Spinal cord (tissue), 9 donors: ENCODE measurements at regions not wholly inside any gene's neighbourhood (a gene's known extent, or its start where the extent isn't known, plus 50 kb on each side); places are given as distances from the start of the nearest gene placed in this dataset.

Experiments used
- DNase-seq, 6 donors: peaks; one replicate each; pipeline versions ENCODE4 v3.0.0 to v3.0.0-alpha.2; 2013 to 2015; ENCODE audit warnings: low spot score in 6 of 6, low read depth in 4 of 6
- H3K27ac ChIP-seq: one replicate; pipeline ENCODE4 v1.5.1; 2013; ENCODE audit warnings: low read depth, low read length, control low read depth
- H3K27me3 ChIP-seq: one replicate; pipeline ENCODE4 v1.6.1; 2013; ENCODE audit warnings: low read length; ENCODE audit not compliant: control insufficient read depth, insufficient read depth
- H3K36me3 ChIP-seq: one replicate; pipeline ENCODE4 v1.6.1; 2013; ENCODE audit warnings: low read length; ENCODE audit not compliant: control insufficient read depth, insufficient read depth
- H3K4me1 ChIP-seq: one replicate; pipeline ENCODE4 v1.6.1; 2013; ENCODE audit warnings: low read length; ENCODE audit not compliant: control insufficient read depth, insufficient read depth
- H3K4me3 ChIP-seq: one replicate; pipeline ENCODE4 v1.5.1; 2013; ENCODE audit warnings: low read depth, low read length, control low read depth
- H3K9me3 ChIP-seq: one replicate; pipeline ENCODE4 v1.6.1; 2013; ENCODE audit warnings: low read length; ENCODE audit not compliant: control insufficient read depth, insufficient read depth
- WGBS: methylation state at CpG from one replicate; pipeline ENCODE4 v1.1.5; 2013; ENCODE audit warnings: missing lambda C conversion rate; ENCODE audit not compliant: insufficient coverage; 5-methylcytosine and 5-hydroxymethylcytosine counted together
- donor health status: healthy.

DNA sequence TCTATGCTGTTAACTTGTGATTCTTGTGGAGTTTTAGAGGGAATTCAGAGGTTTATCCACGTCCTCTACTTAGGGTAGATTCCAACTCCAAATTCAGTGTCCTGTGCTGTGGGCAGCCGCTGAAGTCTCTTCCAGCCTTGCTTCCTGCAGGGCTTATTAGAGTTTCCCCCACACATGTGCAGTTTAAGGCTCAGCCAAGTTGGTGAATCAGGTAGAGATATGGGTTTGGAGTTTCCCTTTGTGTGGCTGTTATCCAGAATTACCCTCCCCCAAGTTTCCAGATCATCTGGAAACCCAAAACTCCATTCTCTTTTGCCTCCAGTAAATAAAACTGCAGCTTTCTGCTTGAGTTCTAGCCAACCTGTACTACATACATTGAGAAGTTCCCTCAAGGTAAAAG lies 853.7 kb downstream of the GALC start:
- no peaks in the 10 kb centered on the region for H3K9me3 ChIP-seq
- H3K27ac ChIP-seq, result no peak overlapping the region
- H3K4me1 ChIP-seq, result no peaks in the 10 kb centered on the region
- DNase-seq, result no peak
- no CpG with 5 or more reads among the region's 2 CpGs for WGBS
- no peaks in the 10 kb centered on the region for H3K27me3 ChIP-seq
- H3K4me3 ChIP-seq, result no peak overlapping the region
- H3K36me3 ChIP-seq, result no peaks in the 10 kb centered on the region

- peak in 1 of 6 donors; percentile 9 for DNase-seq
- H3K27ac ChIP-seq, result no peak overlapping the region
- WGBS, result 89% methylated on average over 1 of the region's 4 CpGs
Observed at GRCh38 chr14:87133073-87133801, 859.7 kb downstream of the GALC start.

GRCh38 chr14:87131879-87132278 lies 861.1 kb downstream of the GALC start:
- no peak overlapping the region for H3K4me3 ChIP-seq
- H3K36me3 ChIP-seq, result no peaks in the 10 kb centered on the region
- no peaks in the 10 kb centered on the region for H3K27me3 ChIP-seq
- DNase-seq, result peak in 3 of 6 donors; percentile 4 to 39 (median 25)
- WGBS, result 21% methylated on average over 2 of the region's 5 CpGs
- H3K4me1 ChIP-seq, result no peaks in the 10 kb centered on the region
- H3K9me3 ChIP-seq, result no peaks in the 10 kb centered on the region
- H3K27ac ChIP-seq, result no peak overlapping the region

More at GRCh38 chr14:87133073-87133801, 859.7 kb downstream of the GALC start:
- no peak overlapping the region for H3K4me3 ChIP-seq
- no peaks in the 10 kb centered on the region for H3K9me3 ChIP-seq
- no peaks in the 10 kb centered on the region for H3K36me3 ChIP-seq
- no peaks in the 10 kb centered on the region for H3K27me3 ChIP-seq
- H3K4me1 ChIP-seq, result no peaks in the 10 kb centered on the region

DNA sequence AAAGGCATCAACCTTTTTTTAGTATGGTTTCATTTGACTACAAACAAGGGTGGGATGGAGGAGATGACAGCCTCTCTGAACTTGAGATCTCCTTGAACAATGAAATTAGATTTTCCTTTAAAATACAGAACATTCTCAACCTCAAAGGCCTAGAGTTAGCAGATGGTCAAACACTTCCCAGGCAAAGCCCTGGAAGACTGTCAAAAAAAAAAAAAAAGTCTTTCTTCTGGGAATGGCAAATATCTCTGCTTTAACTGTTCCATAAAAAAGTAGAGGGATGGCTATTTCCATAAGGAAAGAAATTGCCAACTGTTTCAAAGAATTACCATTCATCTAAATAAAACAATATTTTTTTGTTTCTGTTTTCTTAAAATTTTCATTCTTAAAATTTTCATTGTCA lies 870.8 kb downstream of the GALC start:
- H3K4me3 ChIP-seq, result no peak overlapping the region
- no peaks in the 10 kb centered on the region for H3K27me3 ChIP-seq
- DNase-seq, result peak in 1 of 6 donors; percentile 21
- no peaks in the 10 kb centered on the region for H3K36me3 ChIP-seq
- no peaks in the 10 kb centered on the region for H3K9me3 ChIP-seq
- no peak overlapping the region for H3K27ac ChIP-seq
- no peaks in the 10 kb centered on the region for H3K4me1 ChIP-seq

- Histone ChIP-seq H3K36me3 (no peaks in the 10 kb centered on the region), H3K4me3 (no peak overlapping the region), H3K27ac (no peak overlapping the region), H3K27me3 (no peaks in the 10 kb centered on the region), H3K9me3 (no peaks in the 10 kb centered on the region), H3K4me1 (no peaks in the 10 kb centered on the region)
- DNase-seq, result no peak
- WGBS, result 64% methylated on average over 2 of the region's 2 CpGs
Observed at GRCh38 chr14:87121716-87122115, 871.3 kb downstream of the GALC start.

DNA sequence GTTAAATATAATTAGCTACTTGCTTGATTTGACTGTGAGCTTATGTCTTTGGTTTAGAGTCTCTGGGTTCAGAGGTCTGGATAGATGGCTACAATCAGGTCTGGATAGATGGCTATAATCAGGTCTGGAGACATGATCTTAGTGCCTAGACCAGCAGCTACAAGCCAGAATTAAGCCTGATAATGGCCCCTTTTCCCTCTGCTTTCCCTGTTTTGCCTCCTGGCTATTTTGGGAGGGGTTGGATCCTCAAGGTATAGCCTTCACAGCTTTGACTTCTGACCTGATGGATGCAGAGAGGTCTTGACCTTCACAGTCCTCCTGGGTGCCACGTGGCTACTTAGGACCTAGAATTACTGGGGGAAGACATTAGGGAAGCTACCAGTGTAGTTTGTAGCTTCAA lies 877.7 kb downstream of the GALC start:
- H3K4me3 ChIP-seq, result no peak overlapping the region
- no peaks in the 10 kb centered on the region for H3K4me1 ChIP-seq
- H3K36me3 ChIP-seq, result no peaks in the 10 kb centered on the region
- H3K27ac ChIP-seq, result no peak overlapping the region
- no peaks in the 10 kb centered on the region for H3K27me3 ChIP-seq
- no peak for DNase-seq
- no CpG with 5 or more reads among the region's 1 CpG for WGBS
- no peaks in the 10 kb centered on the region for H3K9me3 ChIP-seq

DNA sequence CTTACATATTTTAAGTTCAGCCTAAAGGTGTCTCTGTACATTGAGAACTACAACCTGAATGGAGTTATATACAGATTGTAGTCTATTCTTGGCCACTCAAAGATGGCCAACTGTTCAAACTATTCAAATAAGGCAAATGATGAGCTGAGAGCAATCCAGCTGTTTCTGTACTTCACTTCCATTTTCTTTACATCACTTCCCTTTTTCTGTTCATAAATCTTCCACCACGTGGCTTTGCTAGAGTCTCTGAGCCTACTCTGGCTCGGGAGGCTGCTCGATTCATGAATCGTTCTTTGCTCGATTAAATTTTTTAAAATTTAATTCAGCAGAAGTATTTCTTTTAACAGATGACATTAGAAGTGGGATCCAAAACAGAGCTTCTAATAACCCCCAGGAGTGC lies 879.7 kb downstream of the GALC start:
- Histone ChIP-seq H3K36me3 (no peaks in the 10 kb centered on the region), H3K4me3 (no peak overlapping the region), H3K4me1 (no peaks in the 10 kb centered on the region), H3K27ac (no peak overlapping the region), H3K9me3 (no peaks in the 10 kb centered on the region), H3K27me3 (no peaks in the 10 kb centered on the region)
- DNase-seq, result no peak
- 73% methylated on average over 3 of the region's 5 CpGs for WGBS

- Histone ChIP-seq H3K36me3 (no peaks in the 10 kb centered on the region), H3K4me1 (no peaks in the 10 kb centered on the region), H3K9me3 (no peaks in the 10 kb centered on the region), H3K4me3 (no peak overlapping the region), H3K27me3 (no peaks in the 10 kb centered on the region), H3K27ac (no peak overlapping the region)
- DNase-seq, result peak in 1 of 6 donors; percentile 23
- 100% methylated on average over 2 of the region's 3 CpGs for WGBS
Observed at GRCh38 chr14:87111741-87112140, 881.2 kb downstream of the GALC start.

DNA sequence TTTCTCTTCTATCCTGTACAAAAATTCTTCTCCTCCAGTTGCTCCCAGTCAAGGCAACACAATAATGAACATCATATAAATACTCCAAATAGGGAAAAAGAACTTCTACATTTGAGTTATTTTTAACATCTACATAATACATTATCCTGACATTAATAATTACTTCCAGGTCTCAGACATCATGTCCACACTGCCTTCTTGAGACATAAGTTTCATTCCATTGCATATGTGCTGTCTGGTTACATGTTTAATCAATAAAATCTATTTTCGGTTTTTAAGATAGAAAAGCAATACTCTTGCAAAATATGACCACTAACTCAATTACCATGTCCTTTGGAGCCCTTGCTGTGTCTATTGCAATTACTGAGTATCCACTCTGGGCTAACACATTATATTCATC lies 881.9 kb downstream of the GALC start:
- WGBS, result 100% methylated on average over 1 of the region's 1 CpG
- Histone ChIP-seq H3K9me3 (no peaks in the 10 kb centered on the region), H3K4me3 (no peak overlapping the region), H3K4me1 (no peaks in the 10 kb centered on the region), H3K36me3 (no peaks in the 10 kb centered on the region), H3K27me3 (no peaks in the 10 kb centered on the region), H3K27ac (no peak overlapping the region)
- no peak for DNase-seq

DNA sequence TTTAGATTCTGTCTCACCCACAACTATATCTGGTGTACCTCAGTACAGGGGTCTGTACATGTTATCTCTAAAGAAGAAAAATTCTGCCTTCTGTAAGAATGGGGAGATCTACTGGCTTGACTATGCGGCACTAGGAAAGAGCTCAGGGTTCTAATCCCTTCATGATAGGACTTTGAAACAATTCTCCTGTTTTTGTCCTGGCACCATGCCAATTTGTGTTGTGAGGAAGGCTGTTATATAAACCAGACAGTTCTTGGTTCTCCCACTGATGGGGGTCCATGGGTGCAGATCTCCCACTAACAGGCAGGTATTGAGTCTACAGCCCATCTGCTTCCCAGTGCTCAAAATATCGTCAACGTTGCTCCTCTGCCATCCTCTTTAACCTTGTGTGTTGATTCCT lies 883.7 kb downstream of the GALC start:
- no peak for DNase-seq
- H3K4me3 ChIP-seq, result no peak overlapping the region
- H3K9me3 ChIP-seq, result no peaks in the 10 kb centered on the region
- H3K4me1 ChIP-seq, result no peaks in the 10 kb centered on the region
- 100% methylated on average over 1 of the region's 3 CpGs for WGBS
- H3K27me3 ChIP-seq, result no peaks in the 10 kb centered on the region
- H3K36me3 ChIP-seq, result no peaks in the 10 kb centered on the region
- no peak overlapping the region for H3K27ac ChIP-seq
